Adrenal gland (tissue), 9 donors: ENCODE measurements at regions not wholly inside any gene's neighbourhood (a gene's known extent, or its start where the extent isn't known, plus 50 kb on each side); places are given as distances from the start of the nearest gene placed in this dataset.

Experiments used
- DNase-seq, 7 donors: peaks; one replicate each; pipeline ENCODE4 v3.0.0-alpha.2; 2019 to 2020
- H3K27ac ChIP-seq, 5 donors: fragments of 200-600 bp; sonication (generic) in 4 of 5; 1 replicate in 3 of 5; 2 replicates in 2 of 5; pipeline versions ENCODE4 v1.5.1 to v1.8.0; 2016 to 2020; ENCODE audit warnings: mild to moderate bottlenecking in 1 of 5
- H3K27me3 ChIP-seq: fragments of 200-600 bp; 2 replicates; pipeline ENCODE4 v1.8.0; 2021
- H3K36me3 ChIP-seq, 2 donors: fragments of 200-600 bp; replicated peaks in 1 of 2; 1 replicate in 1 of 2; 2 replicates in 1 of 2; pipeline versions ENCODE4 v1.5.1 to v1.8.0; 2018 to 2022
- H3K4me1 ChIP-seq, 2 donors: fragments of 200-600 bp; replicated peaks in 1 of 2; 1 replicate in 1 of 2; 2 replicates in 1 of 2; pipeline versions ENCODE4 v1.5.1 to v1.8.0; 2018 to 2021
- H3K4me3 ChIP-seq, 4 donors: fragments of 200-600 bp; sonication (generic) in 3 of 4; one replicate each; pipeline ENCODE4 v1.5.1; 2016 to 2018
- H3K9me3 ChIP-seq, 3 donors: fragments of 200-600 bp; sonication (generic) in 1 of 3; replicated peaks in 1 of 3; 1 replicate in 2 of 3; 2 replicates in 1 of 3; pipeline versions ENCODE4 v1.5.1 to v1.8.0; 2016 to 2021
- POLR2A ChIP-seq, 2 donors: fragments of 450-650 bp; IDR thresholded peaks; one replicate each; pipeline ENCODE4 v1.6.1; 2017; ENCODE audit warnings: antibody characterized with exemption in 2 of 2, mild to moderate bottlenecking in 2 of 2, moderate library complexity in 1 of 2
- WGBS, 4 donors: extraction: QIAGEN DNeasy Blood & Tissue Kit in 2 of 4; methylation state at CpG; one replicate each; pipeline versions ENCODE4 v1.1.5 to v1.1.7; 2013 to 2017; 5-methylcytosine and 5-hydroxymethylcytosine counted together
- intact Hi-C, 2 donors: fragments of 100-400 bp; cut with DNase I; formaldehyde crosslinking; loops; one replicate each; pipeline versions ENCODE4 v1.14.1 to v1.15.0; 2022 to 2023
- TF ChIP-seq, protein P1 (sequence below), 6 experiments: fragments of 450-650 bp in 4 of 6; fragments of 200-600 bp in 2 of 6; sonication (generic) in 1 of 6; IDR thresholded peaks; 1 replicate in 5 of 6; 2 replicates in 1 of 6; pipeline versions ENCODE4 v1.5.1 to v1.8.0; 2016 to 2021; ENCODE audit warnings: antibody characterized with exemption in 6 of 6, mild to moderate bottlenecking in 2 of 6, moderate library complexity in 1 of 6
- donor health status: healthy with polysubstance abuse.
- donor health status: Bipolar disorder and iron deficiency.
- donor health status: DM: yes; HTN: yes; CAD: no.
- donor health status: DM: no; HTN: no; CAD: no.
- donor health status: DM: no; HTN: no; CAD: no.

DNA sequence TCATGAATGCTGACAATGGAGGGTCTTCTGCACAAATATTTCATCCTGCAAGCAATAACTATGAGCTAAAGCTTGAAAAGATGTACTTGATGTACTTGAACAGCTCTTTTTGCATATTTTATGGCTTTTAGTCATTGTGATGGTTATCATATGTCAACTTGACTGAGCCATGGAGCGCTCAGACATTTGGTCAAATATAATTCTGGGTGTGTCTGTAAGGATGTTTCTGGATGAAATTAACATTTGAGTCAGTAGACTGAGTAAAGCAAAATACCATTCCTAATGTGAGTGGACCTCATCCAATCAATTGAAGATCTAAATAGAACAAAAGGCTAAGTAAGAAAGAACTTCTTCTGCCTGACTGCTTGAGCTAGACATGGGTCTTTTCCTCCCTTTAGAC is 509.0 kb downstream of the BCL11A start:
- WGBS, 4 donors: 88 to 98% (median 95%) methylated on average over 1 of the region's 1 CpG
- Histone ChIP-seq H3K9me3 (no peaks in the 10 kb centered on the region), H3K4me1 (no peaks in the 10 kb centered on the region), H3K36me3 (no peaks in the 10 kb centered on the region), H3K27me3 (no peaks in the 10 kb centered on the region), H3K4me3 (no peak overlapping the region), H3K27ac (no peak overlapping the region)
- TF ChIP-seq POLR2A (IDR thresholded peaks at IDR 0.05): no peak
- TF ChIP-seq, protein P1, sequence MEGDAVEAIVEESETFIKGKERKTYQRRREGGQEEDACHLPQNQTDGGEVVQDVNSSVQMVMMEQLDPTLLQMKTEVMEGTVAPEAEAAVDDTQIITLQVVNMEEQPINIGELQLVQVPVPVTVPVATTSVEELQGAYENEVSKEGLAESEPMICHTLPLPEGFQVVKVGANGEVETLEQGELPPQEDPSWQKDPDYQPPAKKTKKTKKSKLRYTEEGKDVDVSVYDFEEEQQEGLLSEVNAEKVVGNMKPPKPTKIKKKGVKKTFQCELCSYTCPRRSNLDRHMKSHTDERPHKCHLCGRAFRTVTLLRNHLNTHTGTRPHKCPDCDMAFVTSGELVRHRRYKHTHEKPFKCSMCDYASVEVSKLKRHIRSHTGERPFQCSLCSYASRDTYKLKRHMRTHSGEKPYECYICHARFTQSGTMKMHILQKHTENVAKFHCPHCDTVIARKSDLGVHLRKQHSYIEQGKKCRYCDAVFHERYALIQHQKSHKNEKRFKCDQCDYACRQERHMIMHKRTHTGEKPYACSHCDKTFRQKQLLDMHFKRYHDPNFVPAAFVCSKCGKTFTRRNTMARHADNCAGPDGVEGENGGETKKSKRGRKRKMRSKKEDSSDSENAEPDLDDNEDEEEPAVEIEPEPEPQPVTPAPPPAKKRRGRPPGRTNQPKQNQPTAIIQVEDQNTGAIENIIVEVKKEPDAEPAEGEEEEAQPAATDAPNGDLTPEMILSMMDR (IDR thresholded peaks at IDR 0.05): no peak
- intact Hi-C loops: no loop called here
- no peak for DNase-seq

DNA sequence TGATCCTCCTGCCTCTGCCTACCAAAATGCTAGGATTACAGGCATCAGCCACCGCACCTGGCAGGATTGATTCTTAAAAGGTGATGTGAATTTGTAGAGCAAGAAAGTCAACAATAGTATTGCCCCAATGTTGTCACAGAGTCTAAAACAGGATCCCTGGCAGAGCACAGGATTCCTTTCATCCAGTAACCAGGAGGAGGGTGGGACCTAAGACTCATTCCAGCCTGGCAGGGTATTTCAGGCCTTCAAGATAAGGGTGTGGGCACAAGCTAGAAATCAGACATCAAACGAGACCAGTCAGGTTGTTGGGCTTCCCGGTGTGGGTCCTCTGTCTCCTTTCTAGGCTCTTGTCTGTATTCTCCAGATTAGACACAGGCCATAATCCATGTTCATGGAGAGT is 511.4 kb downstream of the BCL11A start:
- DNase-seq: no peak
- H3K27ac ChIP-seq: no peak overlapping the region
- H3K4me1 ChIP-seq: no peaks in the 10 kb centered on the region
- no peaks in the 10 kb centered on the region for H3K36me3 ChIP-seq
- H3K4me3 ChIP-seq: no peak overlapping the region
- H3K9me3 ChIP-seq: no peaks in the 10 kb centered on the region
- WGBS, 4 donors: 83 to 91% (median 88%) methylated on average over 3 of the region's 3 CpGs
- intact Hi-C loops: no loop called here
- TF ChIP-seq, protein P1 (IDR thresholded peaks at IDR 0.05): no peak
- no peak for TF ChIP-seq POLR2A (IDR thresholded peaks at IDR 0.05)
- H3K27me3 ChIP-seq: no peaks in the 10 kb centered on the region

DNA sequence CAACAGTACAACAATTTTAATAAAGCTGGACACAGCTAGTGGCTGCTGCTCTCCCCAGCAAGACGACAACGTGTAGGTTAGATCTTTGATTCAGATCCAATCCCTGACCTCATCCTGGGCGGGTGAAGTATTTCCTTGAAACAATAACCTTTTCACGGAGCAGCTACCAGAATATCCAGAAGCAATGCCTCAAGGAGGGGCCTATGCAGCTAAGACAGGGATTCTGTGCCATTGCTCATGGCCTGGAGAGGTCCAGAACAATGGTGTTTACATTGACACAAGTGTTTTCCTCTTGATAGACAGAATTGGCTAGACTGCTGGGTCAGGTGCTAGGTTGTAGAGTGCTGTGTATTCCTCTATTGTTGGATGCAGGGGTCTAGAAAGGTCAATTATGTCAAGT is 520.1 kb downstream of the BCL11A start:
- WGBS, 4 donors: 72 to 77% (median 76%) methylated on average over 4 of the region's 4 CpGs
- TF ChIP-seq, protein P1 (IDR thresholded peaks at IDR 0.05): no peak
- TF ChIP-seq POLR2A (IDR thresholded peaks at IDR 0.05): no peak
- H3K36me3 ChIP-seq: no peaks in the 10 kb centered on the region
- H3K4me3 ChIP-seq: no peak overlapping the region
- H3K9me3 ChIP-seq: peaks cover 0 to 5% (median 0%) of the 10 kb centered on the region in 3 donors
- intact Hi-C loops: no loop called here
- H3K4me1 ChIP-seq: no peaks in the 10 kb centered on the region
- no peak overlapping the region for H3K27ac ChIP-seq
- no peaks in the 10 kb centered on the region for H3K27me3 ChIP-seq
- no peak for DNase-seq

DNA sequence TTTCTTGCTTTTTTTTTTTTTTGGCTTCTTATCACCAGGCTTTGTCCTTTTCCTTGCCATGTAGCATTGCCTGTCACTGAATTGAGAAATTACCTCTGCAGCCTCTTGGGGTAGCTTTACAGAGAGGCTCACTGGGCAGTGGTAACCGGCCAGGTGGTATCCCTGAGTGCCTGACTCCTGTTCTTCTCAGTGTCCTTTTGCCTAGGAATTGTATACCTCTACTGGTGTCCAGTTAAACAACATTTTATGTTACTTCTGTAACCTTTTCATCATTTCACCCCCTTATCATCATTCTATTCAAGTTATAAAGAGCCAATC is 523.9 kb downstream of the BCL11A start:
- no peak overlapping the region for H3K4me3 ChIP-seq
- intact Hi-C loops: no loop called here
- WGBS, 4 donors: 60 to 80% (median 75%) methylated on average over 1 of the region's 1 CpG
- no peaks in the 10 kb centered on the region for H3K36me3 ChIP-seq
- no peaks in the 10 kb centered on the region for H3K27me3 ChIP-seq
- peaks cover 0 to 5% (median 0%) of the 10 kb centered on the region in 3 donors for H3K9me3 ChIP-seq
- DNase-seq: no peak
- H3K4me1 ChIP-seq: no peaks in the 10 kb centered on the region
- H3K27ac ChIP-seq: no peak overlapping the region
- TF ChIP-seq, protein P1 (IDR thresholded peaks at IDR 0.05): no peak
- no peak for TF ChIP-seq POLR2A (IDR thresholded peaks at IDR 0.05)
